HG02588 (cell line): ENCODE measurements at regions not wholly inside any gene's neighbourhood (a gene's known extent, or its start where the extent isn't known, plus 50 kb on each side); places are given as distances from the start of the nearest gene placed in this dataset.
"Not testable (repeated sequence)": the region's sequence is repeated elsewhere in the genome, so short reads cannot be mapped to it uniquely, and the experiment has no call there.

Experiments
- ATAC-seq: cut with Tn5 transposase; IDR thresholded peaks from one replicate; pipeline ENCODE4 v1.9.1; 2021; ENCODE audit warnings: mild to moderate bottlenecking, moderate library complexity; ENCODE audit not compliant: unreplicated experiment

- no peak for ATAC-seq
Observed at GRCh38 chr13:44785401-44785800, 203.9 kb downstream of the NUFIP1 start.

DNA sequence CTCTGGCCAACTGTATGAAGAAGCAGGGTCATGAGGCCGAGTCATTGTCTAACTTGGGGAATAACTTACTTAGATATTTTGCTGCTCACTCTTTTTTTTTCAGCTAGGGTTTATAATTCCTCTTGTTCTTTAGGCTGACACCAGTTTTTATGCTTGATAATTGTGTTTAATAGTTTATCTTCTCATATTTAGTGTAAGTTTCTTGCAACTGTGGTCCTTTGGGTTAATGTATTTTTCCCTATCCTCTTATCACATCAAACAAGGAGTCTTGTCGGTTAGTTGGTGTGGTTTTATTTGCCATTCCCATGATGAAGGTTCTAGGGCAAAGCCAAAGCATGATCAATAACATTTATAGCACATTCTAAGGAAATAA, 204.6 kb downstream of the NUFIP1 start:
- ATAC-seq: no peak

- no peak for ATAC-seq
Observed at GRCh38 chr13:44783994-44784707, 205.1 kb downstream of the NUFIP1 start.

GRCh38 chr13:44780591-44781280, 204.6 kb upstream of the TSC22D1 start:
- no peak for ATAC-seq

- no peak for ATAC-seq
Observed at GRCh38 chr13:44778761-44779484, 202.8 kb upstream of the TSC22D1 start.

DNA sequence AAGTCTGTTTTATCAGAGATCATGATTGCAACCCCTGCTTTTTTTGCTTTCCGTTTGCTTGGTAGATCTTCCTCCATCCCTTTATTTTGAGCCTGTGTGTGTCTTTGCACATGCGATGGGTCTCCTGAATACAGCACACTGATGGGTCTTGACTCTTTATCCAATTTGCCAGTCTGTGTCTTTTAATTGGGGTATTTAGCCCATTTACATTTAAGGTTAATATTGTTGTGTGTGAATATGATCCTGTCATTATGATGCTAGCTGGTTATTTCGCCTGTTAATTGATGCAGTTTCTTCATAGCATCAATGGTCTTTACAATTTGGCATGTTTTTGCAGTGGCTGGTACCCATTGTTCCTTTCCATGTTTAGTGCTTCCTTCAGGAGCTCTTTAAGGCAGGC, 199.2 kb upstream of the TSC22D1 start:
- not testable (repeated sequence) for ATAC-seq

- ATAC-seq: no peak
Observed at GRCh38 chr13:44770951-44771350, 194.8 kb upstream of the TSC22D1 start.

DNA sequence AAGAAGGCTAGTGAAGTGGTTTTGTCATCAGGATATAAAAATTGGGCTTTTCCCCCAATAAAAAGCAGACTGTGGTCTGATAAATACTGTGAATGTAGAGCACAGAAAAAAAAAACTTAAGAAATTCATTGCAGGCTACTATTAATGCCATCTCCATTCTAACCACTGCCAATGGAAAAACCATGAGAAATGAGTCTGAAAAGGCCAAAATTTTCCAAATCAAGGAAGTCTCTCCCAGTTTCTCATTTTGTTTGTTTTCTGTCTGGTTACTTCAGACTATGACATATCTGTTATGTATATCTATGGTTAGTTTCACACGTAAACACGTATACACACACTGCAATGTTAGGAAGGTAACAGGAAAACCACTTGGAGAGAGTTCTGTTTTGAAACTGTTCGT, 193.6 kb upstream of the TSC22D1 start:
- ATAC-seq: no peak

- no peak for ATAC-seq
Observed at GRCh38 chr13:44768775-44769581, 192.8 kb upstream of the TSC22D1 start.

GRCh38 chr13:44768239-44768638, 192.1 kb upstream of the TSC22D1 start:
- ATAC-seq: no peak

- ATAC-seq: no peak
Observed at GRCh38 chr13:44765001-44765471, 188.9 kb upstream of the TSC22D1 start.

- no peak for ATAC-seq
Observed at GRCh38 chr13:44764302-44764692, 188.2 kb upstream of the TSC22D1 start.

GRCh38 chr13:44763615-44764301, 187.6 kb upstream of the TSC22D1 start:
- ATAC-seq: no peak

GRCh38 chr13:44762911-44763310, 186.8 kb upstream of the TSC22D1 start:
- ATAC-seq: no peak

- ATAC-seq: no peak
Observed at GRCh38 chr13:44760434-44760833, 184.3 kb upstream of the TSC22D1 start.

GRCh38 chr13:44759384-44760360, 183.5 kb upstream of the TSC22D1 start:
- ATAC-seq: no peak

GRCh38 chr13:44758630-44759383, 182.7 kb upstream of the TSC22D1 start:
- no peak for ATAC-seq

GRCh38 chr13:44757671-44758070, 181.5 kb upstream of the TSC22D1 start:
- ATAC-seq: no peak
